ENCODE measurements at regions not wholly inside any gene's neighbourhood (a gene's known extent, or its start where the extent isn't known, plus 50 kb on each side); places are given as distances from the start of the nearest gene placed in this dataset.

DNA sequence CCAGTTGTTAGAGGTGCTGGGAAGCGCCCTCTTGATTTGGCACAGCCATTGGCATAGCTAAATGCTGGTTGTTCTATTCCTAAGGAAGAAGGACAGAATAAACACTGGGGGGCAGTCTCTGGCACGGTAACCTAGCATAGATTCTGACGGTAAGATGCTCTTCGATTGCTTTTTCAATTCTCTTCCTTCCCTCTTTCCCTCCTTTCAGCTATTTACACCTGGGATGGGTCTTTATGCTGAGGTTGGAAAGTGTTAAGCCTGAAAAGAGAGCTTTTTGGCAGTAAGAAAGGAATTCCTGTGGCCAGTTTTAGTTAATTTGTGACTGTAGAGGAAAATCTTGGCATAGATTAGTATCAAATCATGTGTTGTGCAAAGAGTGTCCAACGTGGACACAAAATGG, 162.8 kb downstream of the SNAPC1 start:
- Histone ChIP-seq H3K36me3 (ENCODE audit: control insufficient read depth in 1 of 2, insufficient read depth in 2 of 2, low read length in 2 of 2) (no peaks in the 10 kb centered on the region), H3K4me1 (ENCODE audit: control insufficient read depth in 1 of 2, insufficient read depth in 2 of 2, low read length in 2 of 2) (no peaks in the 10 kb centered on the region), H3K9me3 (ENCODE audit: control insufficient read depth in 1 of 2, low read length in 2 of 2) (no peaks in the 10 kb centered on the region), H3K4me3 (ENCODE audit: low read depth in 1 of 2, low read length in 2 of 2) (no peak overlapping the region), H3K27ac (ENCODE audit: low read depth, low read length) (no peak overlapping the region), H3K9ac (ENCODE audit: low read depth in 1 of 2, low read length in 2 of 2) (no peak overlapping the region), H3K27me3 (ENCODE audit: control insufficient read depth in 1 of 2, insufficient read depth in 2 of 2, low read length in 2 of 2) (no peaks in the 10 kb centered on the region)

DNA sequence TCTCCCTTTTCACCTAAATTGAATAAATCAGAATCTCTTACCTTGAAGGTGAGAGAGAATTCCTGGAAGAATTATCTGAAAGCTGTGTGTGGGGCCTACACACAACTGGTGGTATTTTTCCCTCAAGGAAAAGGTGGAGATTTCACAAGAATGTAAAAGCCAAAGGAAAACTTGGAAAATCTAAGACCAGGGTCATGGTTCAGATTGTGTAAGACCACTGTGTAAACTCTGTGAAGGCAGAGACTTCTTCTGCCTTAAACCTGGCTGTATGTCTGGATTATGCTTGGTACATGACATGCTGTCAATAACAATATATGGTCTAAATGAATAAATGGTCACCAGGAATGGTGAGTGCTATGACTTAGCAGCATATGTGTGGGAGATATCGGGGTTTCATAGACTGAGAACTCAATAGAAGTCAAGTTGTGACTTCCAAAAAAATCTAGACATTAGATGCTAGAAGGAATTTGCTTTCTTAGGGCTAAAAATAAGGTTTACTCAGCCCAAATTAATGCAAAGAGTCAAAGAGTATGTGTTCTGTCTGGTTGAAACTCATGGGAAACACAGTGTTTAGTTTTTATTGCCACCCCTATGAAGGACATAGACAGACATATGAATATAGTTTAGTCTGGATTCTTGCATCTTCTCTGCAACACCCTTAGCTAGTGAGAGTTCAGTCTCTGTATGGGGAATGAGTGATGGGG, 163.7 kb downstream of the SNAPC1 start:
- H3K27ac ChIP-seq (ENCODE audit: low read depth, low read length), result no peak overlapping the region
- no peak overlapping the region for H3K4me3 ChIP-seq (ENCODE audit: low read depth in 1 of 2, low read length in 2 of 2)
- no peak overlapping the region for H3K9ac ChIP-seq (ENCODE audit: low read depth in 1 of 2, low read length in 2 of 2)
- no peaks in the 10 kb centered on the region for H3K4me1 ChIP-seq (ENCODE audit: control insufficient read depth in 1 of 2, insufficient read depth in 2 of 2, low read length in 2 of 2)
- no peaks in the 10 kb centered on the region for H3K36me3 ChIP-seq (ENCODE audit: control insufficient read depth in 1 of 2, insufficient read depth in 2 of 2, low read length in 2 of 2)
- no peaks in the 10 kb centered on the region for H3K27me3 ChIP-seq (ENCODE audit: control insufficient read depth in 1 of 2, insufficient read depth in 2 of 2, low read length in 2 of 2)
- no peaks in the 10 kb centered on the region for H3K9me3 ChIP-seq (ENCODE audit: control insufficient read depth in 1 of 2, low read length in 2 of 2)

DNA sequence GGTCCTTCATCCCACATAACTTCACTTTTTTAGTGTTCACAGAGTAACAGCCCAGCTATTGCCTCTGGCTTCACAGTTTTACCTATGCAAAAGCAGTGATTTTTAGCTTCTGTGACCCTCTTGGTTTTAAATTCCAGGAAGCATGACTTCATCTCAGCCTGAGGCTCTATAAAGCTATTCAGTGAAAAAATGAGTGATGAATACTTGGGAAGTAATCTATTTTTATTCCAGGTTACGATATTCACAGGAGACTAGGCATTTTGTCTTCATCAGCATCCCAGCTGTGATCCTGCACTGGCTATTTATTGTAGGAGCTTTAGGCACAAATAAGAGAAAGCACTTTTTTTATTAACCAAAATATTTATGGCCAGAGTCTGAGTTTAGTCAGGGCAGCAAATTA, 164.8 kb downstream of the SNAPC1 start:
- Histone ChIP-seq H3K4me1 (ENCODE audit: control insufficient read depth in 1 of 2, insufficient read depth in 2 of 2, low read length in 2 of 2) (no peaks in the 10 kb centered on the region), H3K9me3 (ENCODE audit: control insufficient read depth in 1 of 2, low read length in 2 of 2) (no peaks in the 10 kb centered on the region), H3K9ac (ENCODE audit: low read depth in 1 of 2, low read length in 2 of 2) (no peak overlapping the region), H3K36me3 (ENCODE audit: control insufficient read depth in 1 of 2, insufficient read depth in 2 of 2, low read length in 2 of 2) (no peaks in the 10 kb centered on the region), H3K4me3 (ENCODE audit: low read depth in 1 of 2, low read length in 2 of 2) (no peak overlapping the region), H3K27ac (ENCODE audit: low read depth, low read length) (no peak overlapping the region), H3K27me3 (ENCODE audit: control insufficient read depth in 1 of 2, insufficient read depth in 2 of 2, low read length in 2 of 2) (no peaks in the 10 kb centered on the region)

DNA sequence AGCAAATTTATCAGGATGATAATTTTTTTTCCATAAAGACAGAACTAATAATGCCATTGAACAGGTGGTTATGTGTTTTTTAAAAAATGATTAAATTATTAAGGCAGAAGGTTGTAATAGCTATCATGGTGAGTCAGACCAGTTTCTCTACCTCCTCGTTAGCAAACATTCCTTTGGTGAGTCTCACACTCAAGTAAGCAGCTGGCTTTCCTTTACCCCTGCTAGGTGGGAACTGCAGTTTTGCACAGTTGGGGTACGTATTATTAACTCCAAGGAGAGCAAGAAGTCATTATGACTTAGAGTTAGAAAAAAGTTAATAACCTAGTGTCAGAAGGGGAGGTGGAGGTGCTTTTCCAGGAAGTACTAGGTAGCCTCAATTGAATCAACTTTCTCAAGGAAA, 165.3 kb downstream of the SNAPC1 start:
- H3K27ac ChIP-seq (ENCODE audit: low read depth, low read length), result no peak overlapping the region

DNA sequence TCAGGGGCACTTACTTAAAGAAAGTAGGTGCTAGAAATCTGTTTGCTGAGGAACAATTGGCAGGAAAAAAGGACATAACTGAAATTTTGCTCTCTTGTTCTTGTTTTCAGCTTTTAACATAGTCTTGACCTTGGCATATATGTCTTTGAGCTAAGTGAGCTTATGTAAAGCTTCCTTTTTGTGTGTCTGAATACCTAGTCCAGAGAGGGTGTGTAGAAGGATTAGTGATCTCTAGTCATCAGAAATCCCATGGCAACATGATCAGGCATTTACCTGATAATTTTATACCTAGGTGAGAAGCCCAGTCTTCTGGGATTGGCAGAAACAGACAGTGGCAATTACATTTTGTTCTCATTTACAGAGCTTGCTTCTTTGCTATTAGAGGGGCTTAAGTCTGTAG, 166.1 kb downstream of the SNAPC1 start:
- H3K9ac ChIP-seq (ENCODE audit: low read depth in 1 of 2, low read length in 2 of 2), result no peak overlapping the region

More for the DNA sequence above, 165.3 kb downstream of the SNAPC1 start:
- Histone ChIP-seq H3K9me3 (ENCODE audit: control insufficient read depth in 1 of 2, low read length in 2 of 2) (no peaks in the 10 kb centered on the region), H3K27me3 (ENCODE audit: control insufficient read depth in 1 of 2, insufficient read depth in 2 of 2, low read length in 2 of 2) (no peaks in the 10 kb centered on the region), H3K9ac (ENCODE audit: low read depth in 1 of 2, low read length in 2 of 2) (no peak overlapping the region), H3K4me3 (ENCODE audit: low read depth in 1 of 2, low read length in 2 of 2) (no peak overlapping the region), H3K4me1 (ENCODE audit: control insufficient read depth in 1 of 2, insufficient read depth in 2 of 2, low read length in 2 of 2) (no peaks in the 10 kb centered on the region), H3K36me3 (ENCODE audit: control insufficient read depth in 1 of 2, insufficient read depth in 2 of 2, low read length in 2 of 2) (no peaks in the 10 kb centered on the region)

DNA sequence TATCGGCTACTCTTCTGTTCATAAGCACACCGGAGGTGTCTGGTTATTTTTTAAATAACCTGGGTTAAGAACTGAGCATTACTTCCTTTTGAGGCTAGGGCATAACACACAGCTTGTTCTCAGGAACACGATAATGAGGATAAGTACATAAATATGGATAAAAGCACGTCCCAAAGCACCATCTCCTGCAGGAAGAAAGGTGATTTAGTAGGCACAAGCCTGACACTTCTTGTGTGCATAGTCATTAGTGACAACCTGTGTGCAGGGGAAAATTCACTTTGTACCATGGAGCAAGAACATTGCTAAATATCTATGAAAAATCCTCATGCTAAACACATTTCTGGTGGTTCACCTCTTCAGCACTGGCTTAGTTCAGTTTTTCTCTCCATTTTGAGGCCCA, 166.5 kb downstream of the SNAPC1 start:
- Histone ChIP-seq H3K27ac (ENCODE audit: low read depth, low read length) (no peak overlapping the region), H3K27me3 (ENCODE audit: control insufficient read depth in 1 of 2, insufficient read depth in 2 of 2, low read length in 2 of 2) (no peaks in the 10 kb centered on the region)

More for the DNA sequence above, 166.1 kb downstream of the SNAPC1 start:
- Histone ChIP-seq H3K4me3 (ENCODE audit: low read depth in 1 of 2, low read length in 2 of 2) (no peak overlapping the region), H3K36me3 (ENCODE audit: control insufficient read depth in 1 of 2, insufficient read depth in 2 of 2, low read length in 2 of 2) (no peaks in the 10 kb centered on the region), H3K27me3 (ENCODE audit: control insufficient read depth in 1 of 2, insufficient read depth in 2 of 2, low read length in 2 of 2) (no peaks in the 10 kb centered on the region), H3K9me3 (ENCODE audit: control insufficient read depth in 1 of 2, low read length in 2 of 2) (no peaks in the 10 kb centered on the region), H3K4me1 (ENCODE audit: control insufficient read depth in 1 of 2, insufficient read depth in 2 of 2, low read length in 2 of 2) (no peaks in the 10 kb centered on the region), H3K27ac (ENCODE audit: low read depth, low read length) (no peak overlapping the region)

DNA sequence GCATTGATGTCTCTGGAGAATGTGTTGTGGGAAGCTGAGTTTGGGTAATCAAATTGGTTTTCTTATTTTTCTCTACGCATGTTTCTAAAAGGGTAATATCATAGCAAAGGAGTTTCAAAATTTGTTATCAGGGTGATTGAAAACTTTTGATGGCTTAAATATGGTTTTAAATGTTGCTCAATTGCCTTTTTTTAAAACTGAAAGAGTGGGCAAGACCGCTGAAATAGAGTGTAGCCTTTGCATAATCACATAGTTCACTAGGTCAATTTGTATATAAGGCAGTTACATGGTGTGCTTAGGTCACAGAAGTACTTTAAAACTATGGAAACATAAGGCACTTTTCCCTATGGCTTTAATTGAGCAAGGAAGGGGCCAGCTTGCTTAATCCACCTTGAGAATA, 167.4 kb downstream of the SNAPC1 start:
- Histone ChIP-seq H3K27me3 (ENCODE audit: control insufficient read depth in 1 of 2, insufficient read depth in 2 of 2, low read length in 2 of 2) (no peaks in the 10 kb centered on the region), H3K9me3 (ENCODE audit: control insufficient read depth in 1 of 2, low read length in 2 of 2) (no peaks in the 10 kb centered on the region), H3K4me3 (ENCODE audit: low read depth in 1 of 2, low read length in 2 of 2) (no peak overlapping the region), H3K9ac (ENCODE audit: low read depth in 1 of 2, low read length in 2 of 2) (no peak overlapping the region), H3K4me1 (ENCODE audit: control insufficient read depth in 1 of 2, insufficient read depth in 2 of 2, low read length in 2 of 2) (no peaks in the 10 kb centered on the region), H3K27ac (ENCODE audit: low read depth, low read length) (no peak overlapping the region), H3K36me3 (ENCODE audit: control insufficient read depth in 1 of 2, insufficient read depth in 2 of 2, low read length in 2 of 2) (no peaks in the 10 kb centered on the region)

More for the DNA sequence above, 166.5 kb downstream of the SNAPC1 start:
- H3K36me3 ChIP-seq (ENCODE audit: control insufficient read depth in 1 of 2, insufficient read depth in 2 of 2, low read length in 2 of 2), result no peaks in the 10 kb centered on the region
- no peaks in the 10 kb centered on the region for H3K9me3 ChIP-seq (ENCODE audit: control insufficient read depth in 1 of 2, low read length in 2 of 2)
- no peak overlapping the region for H3K9ac ChIP-seq (ENCODE audit: low read depth in 1 of 2, low read length in 2 of 2)
- H3K4me1 ChIP-seq (ENCODE audit: control insufficient read depth in 1 of 2, insufficient read depth in 2 of 2, low read length in 2 of 2), result no peaks in the 10 kb centered on the region
- H3K4me3 ChIP-seq (ENCODE audit: low read depth in 1 of 2, low read length in 2 of 2), result no peak overlapping the region

DNA sequence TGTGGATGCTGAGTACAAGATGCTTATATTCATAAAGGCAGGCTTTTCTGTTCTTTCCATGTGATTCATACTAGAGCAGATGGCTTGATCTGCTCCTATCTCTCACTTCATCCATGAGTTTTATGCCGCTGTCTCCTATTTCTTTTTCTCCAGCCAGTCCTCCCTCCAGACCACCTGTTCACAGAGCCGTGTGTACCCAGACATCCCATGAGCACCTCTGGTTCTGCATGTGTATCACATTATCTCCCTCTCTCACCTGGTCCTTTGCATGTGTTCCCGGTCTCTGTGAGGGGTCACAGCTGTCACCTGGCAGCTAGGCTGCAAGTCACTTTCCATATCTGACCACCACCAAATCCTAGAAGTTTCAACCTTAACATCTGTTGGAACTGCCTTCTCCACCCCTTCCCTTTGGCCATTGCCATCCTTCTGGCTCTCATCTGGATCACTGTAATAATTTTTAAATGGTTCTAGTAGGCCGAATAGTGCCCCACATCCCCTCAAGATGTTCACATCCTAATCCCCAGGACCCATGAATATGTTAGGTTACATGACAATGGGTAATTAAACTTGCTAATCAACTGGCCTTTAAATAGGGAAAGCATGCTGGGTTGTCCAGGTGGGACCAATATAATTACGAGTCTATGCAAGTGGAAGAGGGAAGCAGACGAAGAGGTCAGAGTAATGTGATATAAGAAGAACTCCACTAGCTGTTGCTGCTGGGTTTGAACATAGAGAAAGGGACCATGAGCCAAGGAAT, 168.1 kb downstream of the SNAPC1 start:
- H3K9ac ChIP-seq (ENCODE audit: low read depth in 1 of 2, low read length in 2 of 2), result no peak overlapping the region
- H3K4me3 ChIP-seq (ENCODE audit: low read depth in 1 of 2, low read length in 2 of 2), result no peak overlapping the region
- no peak overlapping the region for H3K27ac ChIP-seq (ENCODE audit: low read depth, low read length)
- H3K27me3 ChIP-seq (ENCODE audit: control insufficient read depth in 1 of 2, insufficient read depth in 2 of 2, low read length in 2 of 2), result no peaks in the 10 kb centered on the region
- no peaks in the 10 kb centered on the region for H3K36me3 ChIP-seq (ENCODE audit: control insufficient read depth in 1 of 2, insufficient read depth in 2 of 2, low read length in 2 of 2)
- H3K4me1 ChIP-seq (ENCODE audit: control insufficient read depth in 1 of 2, insufficient read depth in 2 of 2, low read length in 2 of 2), result no peaks in the 10 kb centered on the region
- no peaks in the 10 kb centered on the region for H3K9me3 ChIP-seq (ENCODE audit: control insufficient read depth in 1 of 2, low read length in 2 of 2)

DNA sequence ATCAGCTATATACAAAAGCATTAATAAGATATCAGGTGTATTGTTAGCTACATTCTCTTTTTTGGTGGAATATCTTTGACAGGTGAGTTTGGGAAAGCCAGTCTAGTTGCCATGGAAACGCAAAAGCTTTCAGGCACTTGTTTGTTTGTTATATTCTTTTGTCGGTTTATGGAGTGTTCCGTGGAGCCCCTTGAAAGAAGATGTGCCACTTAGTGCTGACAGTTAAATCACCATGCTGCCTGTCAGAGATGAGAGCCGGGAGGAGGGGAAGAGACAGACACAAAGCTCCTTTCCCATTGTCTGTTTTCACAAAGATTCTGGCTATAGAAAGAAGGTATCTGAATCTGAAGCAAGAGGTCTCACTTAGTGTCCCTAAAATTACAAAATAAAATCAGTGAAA, 170.8 kb downstream of the SNAPC1 start:
- no peaks in the 10 kb centered on the region for H3K9me3 ChIP-seq (ENCODE audit: control insufficient read depth in 1 of 2, low read length in 2 of 2)
- H3K27ac ChIP-seq (ENCODE audit: low read depth, low read length), result no peak overlapping the region
- no peak overlapping the region for H3K9ac ChIP-seq (ENCODE audit: low read depth in 1 of 2, low read length in 2 of 2)
- H3K4me3 ChIP-seq (ENCODE audit: low read depth in 1 of 2, low read length in 2 of 2), result no peak overlapping the region
- no peaks in the 10 kb centered on the region for H3K27me3 ChIP-seq (ENCODE audit: control insufficient read depth in 1 of 2, insufficient read depth in 2 of 2, low read length in 2 of 2)
- H3K4me1 ChIP-seq (ENCODE audit: control insufficient read depth in 1 of 2, insufficient read depth in 2 of 2, low read length in 2 of 2), result no peaks in the 10 kb centered on the region
- H3K36me3 ChIP-seq (ENCODE audit: control insufficient read depth in 1 of 2, insufficient read depth in 2 of 2, low read length in 2 of 2), result no peaks in the 10 kb centered on the region

DNA sequence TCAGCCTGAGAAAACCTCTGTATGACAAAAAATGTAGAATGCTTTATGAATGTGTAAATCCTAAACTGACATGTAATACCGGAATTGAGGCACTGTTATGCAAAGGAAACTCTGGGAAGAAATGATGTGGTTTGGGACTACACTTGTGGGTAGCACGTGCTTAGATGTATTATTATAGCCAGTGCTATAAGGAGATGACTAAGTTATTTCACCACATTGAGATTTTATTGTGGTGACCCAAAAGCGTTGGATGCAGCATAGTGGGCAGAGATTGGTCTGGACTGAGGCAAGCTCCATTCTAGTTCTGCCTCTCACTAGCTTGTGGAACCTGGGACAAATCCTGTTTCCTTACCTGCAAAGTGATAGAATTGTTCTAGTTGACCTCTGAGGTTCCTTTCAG, 172.2 kb downstream of the SNAPC1 start:
- Histone ChIP-seq H3K9ac (ENCODE audit: low read depth in 1 of 2, low read length in 2 of 2) (no peak overlapping the region), H3K4me3 (ENCODE audit: low read depth in 1 of 2, low read length in 2 of 2) (no peak overlapping the region), H3K36me3 (ENCODE audit: control insufficient read depth in 1 of 2, insufficient read depth in 2 of 2, low read length in 2 of 2) (no peaks in the 10 kb centered on the region), H3K4me1 (ENCODE audit: control insufficient read depth in 1 of 2, insufficient read depth in 2 of 2, low read length in 2 of 2) (no peaks in the 10 kb centered on the region), H3K27me3 (ENCODE audit: control insufficient read depth in 1 of 2, insufficient read depth in 2 of 2, low read length in 2 of 2) (no peaks in the 10 kb centered on the region), H3K27ac (ENCODE audit: low read depth, low read length) (no peak overlapping the region), H3K9me3 (ENCODE audit: control insufficient read depth in 1 of 2, low read length in 2 of 2) (no peaks in the 10 kb centered on the region)
